ENCODE measurements at regions not wholly inside any gene's neighbourhood (a gene's known extent, or its start where the extent isn't known, plus 50 kb on each side); places are given as distances from the start of the nearest gene placed in this dataset.
"Not testable (repeated sequence)": the region's sequence is repeated elsewhere in the genome, so short reads cannot be mapped to it uniquely, and the experiment has no call there.

GRCh38 chr10:28188526-28188925 is 114.3 kb downstream of the MPP7 start:
- no peak for DNase-seq (ENCODE audit: low spot score)
- FAIRE-seq, result no peak

GRCh38 chr10:28186887-28187578 is 115.8 kb downstream of the MPP7 start:
- no peak for FAIRE-seq

GRCh38 chr10:28186461-28186860 is 116.4 kb downstream of the MPP7 start:
- FAIRE-seq (no peak), DNase-seq (ENCODE audit: low spot score) (no peak)

More at GRCh38 chr10:28186887-28187578, 115.8 kb downstream of the MPP7 start:
- no peak for DNase-seq (ENCODE audit: low spot score)

DNA sequence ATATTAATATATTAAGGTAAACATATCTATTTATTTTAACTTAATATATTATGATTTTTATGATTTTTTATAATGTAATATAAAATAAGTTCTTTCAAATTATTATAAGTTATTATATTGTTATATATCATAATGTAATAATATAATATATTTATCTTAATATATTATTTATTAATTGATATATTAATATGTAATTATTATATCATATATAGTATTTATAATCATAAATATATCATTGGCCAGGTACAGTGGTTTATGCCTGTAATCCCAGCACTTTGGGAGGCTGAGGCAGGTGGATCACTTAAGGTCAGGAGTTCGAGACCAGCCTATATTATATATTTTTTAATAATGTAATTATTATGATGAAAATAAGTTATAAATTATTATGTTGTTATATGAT is 118.1 kb downstream of the MPP7 start:
- FAIRE-seq (peak; percentile 94), DNase-seq (ENCODE audit: low spot score) (no peak)

- no peak for DNase-seq (ENCODE audit: low spot score)
- no peak for FAIRE-seq
Observed at GRCh38 chr10:28181478-28182096, 121.3 kb downstream of the MPP7 start.

GRCh38 chr10:28180654-28181053 is 122.2 kb downstream of the MPP7 start:
- peak; percentile 8 for DNase-seq (ENCODE audit: low spot score)
- no peak for FAIRE-seq

GRCh38 chr10:28179743-28180099 is 123.1 kb downstream of the MPP7 start:
- FAIRE-seq (no peak), DNase-seq (ENCODE audit: low spot score) (no peak)

DNA sequence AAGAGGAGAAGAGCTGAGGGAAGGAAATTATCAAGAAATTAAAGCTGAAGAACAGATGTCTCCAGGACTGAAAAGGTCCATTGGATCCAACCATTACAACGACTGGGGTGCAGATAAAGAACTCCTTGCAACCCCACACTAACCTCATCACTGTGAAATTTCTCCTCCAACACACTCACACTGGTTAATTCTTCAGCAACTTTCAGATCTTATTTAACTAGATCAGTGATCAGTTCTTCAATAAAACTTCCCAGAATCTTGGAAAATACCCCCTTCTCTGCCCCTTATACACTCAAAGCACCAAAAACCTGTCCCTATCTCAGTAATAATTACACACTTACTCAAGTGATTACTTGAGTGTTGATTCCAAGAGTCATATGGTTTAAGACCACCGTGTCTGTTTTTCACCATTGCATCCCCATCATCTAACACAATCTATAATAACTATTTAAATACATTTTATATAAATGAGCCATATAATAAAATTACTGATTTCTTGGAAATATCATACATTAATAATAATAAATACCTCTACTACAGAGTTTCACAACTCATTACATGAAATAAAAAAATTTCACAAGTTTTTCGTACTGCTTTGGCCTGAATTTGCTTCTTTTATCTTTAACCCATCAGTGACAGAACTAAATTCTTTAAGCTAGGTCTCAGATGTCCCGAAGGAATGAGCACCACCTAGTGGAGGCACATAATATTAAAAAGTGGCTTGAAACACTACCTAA is 123.7 kb downstream of the MPP7 start:
- peak; percentile 62 for DNase-seq (ENCODE audit: low spot score)
- peak; percentile 79 for FAIRE-seq

DNA sequence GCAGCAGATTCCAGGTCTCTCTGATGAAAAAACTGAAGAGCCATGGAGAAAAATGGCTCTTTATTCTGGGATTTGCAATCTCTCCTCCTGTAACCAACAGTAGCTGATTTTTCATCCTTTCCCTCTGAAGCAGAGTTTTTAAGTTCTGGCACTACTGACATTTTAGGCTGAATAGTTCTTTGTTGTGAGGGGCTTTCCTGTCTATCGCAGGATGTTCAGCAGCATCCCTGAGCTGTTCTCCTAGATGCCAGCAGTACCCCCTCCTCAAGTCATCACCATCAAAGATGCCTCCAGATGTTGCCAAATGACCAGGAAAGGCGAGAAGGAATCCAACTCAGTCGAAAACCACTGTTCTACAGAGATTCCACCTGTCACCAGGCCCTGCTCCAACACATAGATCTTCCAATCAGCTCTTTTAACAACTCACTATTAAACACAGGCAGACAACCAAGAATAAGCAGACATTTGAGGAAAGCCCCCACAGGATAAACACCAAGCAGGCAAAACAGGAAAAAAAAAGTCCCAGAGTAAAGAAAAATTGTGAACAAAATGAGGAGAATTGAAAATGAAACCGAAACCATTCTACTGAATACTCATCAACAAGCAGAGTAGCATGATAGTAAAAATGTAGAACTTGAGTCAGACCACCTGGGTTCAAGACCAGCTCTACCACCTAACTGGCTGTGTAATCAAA is 124.8 kb downstream of the MPP7 start:
- DNase-seq (ENCODE audit: low spot score) (peak; percentile 26), FAIRE-seq (no peak)

DNA sequence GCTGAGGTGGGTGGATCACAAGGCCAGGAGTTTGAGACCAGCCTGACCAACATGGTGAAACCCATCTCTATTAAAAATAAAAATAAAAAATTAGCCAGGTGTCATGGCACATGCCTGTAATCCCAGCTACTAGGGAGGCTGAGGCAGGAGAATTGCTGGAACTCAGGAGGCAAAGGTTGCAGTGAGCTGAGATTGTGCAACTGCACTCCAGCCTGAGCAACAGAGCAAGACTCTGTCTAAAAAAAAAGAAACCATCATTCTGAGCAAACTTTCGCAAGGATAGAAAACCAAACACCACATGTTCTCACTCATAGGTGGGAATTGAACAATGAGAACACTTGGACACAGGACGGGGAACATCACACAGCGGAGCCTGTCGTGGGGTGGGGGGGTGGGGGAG is 126.4 kb downstream of the MPP7 start:
- not testable (repeated sequence) for FAIRE-seq; DNase-seq (ENCODE audit: low spot score)

- no peak for FAIRE-seq
- DNase-seq (ENCODE audit: low spot score), result no peak
Observed at GRCh38 chr10:28172223-28172610, 130.6 kb downstream of the MPP7 start.

DNA sequence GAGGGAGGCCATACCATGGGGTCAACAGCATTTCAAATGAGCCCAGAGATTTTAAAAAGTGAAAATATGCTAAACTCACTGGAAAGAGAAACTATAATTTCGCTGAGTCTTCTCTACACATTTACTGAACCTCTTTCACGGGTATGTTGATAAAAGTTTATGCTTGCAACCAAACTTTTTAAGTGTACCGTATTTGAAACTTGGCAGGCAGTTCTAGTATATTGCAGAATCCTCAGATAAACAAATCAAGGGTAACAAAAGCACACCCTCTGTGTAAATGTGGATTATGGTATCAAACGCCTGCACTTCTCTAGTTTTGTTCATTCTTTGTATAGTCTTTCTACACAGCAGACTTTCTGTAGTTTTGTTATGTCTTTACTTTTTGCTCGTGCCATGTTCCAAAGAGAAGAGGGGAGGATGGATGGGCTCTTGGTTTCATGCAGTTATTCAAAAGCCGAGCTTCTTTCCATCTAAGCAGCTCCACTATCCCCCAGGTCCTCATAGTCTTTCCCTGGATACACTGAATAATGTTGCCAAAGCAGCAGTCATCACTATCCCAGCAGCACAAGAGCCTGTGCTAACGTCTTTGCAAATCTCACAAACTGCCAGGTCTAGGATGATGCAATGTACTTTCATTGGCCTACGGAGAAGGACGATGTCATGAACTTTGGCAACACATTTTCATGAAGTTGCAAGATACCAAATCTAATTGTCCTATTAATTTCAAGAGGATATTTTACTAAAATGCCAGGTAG is 131.2 kb downstream of the MPP7 start:
- no peak for FAIRE-seq
- no peak for DNase-seq (ENCODE audit: low spot score)

DNA sequence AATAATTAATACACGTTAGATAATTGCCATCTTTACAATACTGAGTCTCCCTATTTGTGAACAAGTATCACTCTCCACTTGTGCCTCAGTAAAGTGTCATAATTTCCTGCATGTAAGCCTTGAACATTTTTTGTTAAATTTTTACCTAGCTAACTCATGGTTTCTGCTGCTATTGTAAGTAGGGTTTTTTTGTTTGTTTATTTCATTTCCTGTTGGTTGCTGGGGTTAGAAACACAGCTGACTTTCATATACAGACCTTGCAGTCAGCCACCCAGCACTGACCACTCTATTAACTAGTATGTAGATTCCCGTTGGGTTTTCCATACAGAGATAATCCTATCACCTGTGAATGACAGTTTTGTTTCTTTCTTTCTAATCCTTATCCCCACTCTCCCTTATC is 133.3 kb downstream of the MPP7 start:
- no peak for DNase-seq (ENCODE audit: low spot score)
- no peak for FAIRE-seq

GRCh38 chr10:28160866-28161405 is 141.9 kb downstream of the MPP7 start:
- DNase-seq (ENCODE audit: low spot score), result no peak
- FAIRE-seq, result no peak

DNA sequence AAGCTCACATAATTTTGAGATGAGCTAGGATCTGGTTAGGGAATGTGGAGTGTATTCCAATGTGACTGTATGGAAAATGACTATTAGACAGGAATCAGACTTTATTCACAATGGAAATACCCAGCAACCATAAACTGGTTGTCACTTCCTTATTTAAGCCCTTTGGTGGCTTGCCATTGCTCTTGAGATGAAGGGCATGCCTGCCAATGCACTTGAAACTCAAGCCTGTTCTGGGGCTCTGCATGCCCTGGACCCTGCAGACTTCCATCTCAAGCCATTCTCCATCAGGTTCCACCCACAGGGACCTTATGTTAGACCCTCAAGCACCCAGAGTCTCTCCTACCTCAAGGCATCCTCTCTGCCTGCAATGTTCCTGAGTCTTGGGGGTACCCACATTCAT is 145.5 kb downstream of the MPP7 start:
- no peak for DNase-seq (ENCODE audit: low spot score)
- no peak for FAIRE-seq

GRCh38 chr10:28155726-28156125 is 147.1 kb downstream of the MPP7 start:
- FAIRE-seq (no peak), DNase-seq (ENCODE audit: low spot score) (no peak)

DNA sequence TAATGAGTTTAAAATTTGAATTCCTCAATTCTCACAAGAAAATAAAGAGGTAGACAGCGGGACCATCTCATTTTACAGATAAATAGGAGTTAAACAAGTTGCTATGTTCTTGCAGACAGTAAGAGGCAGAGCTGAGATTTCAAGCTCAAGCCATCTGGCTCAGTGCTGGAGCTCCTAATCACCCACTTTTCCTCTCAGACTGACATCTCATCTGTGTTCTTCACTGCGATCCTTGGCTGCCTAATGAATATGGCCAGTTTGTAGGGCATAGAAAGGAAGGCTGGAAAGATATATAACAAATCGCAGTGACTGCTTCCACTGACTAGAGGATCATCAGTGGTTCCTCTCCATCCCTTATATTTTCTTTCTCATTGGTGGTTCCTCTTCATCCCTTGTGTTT is 151.2 kb downstream of the MPP7 start:
- no peak for DNase-seq (ENCODE audit: low spot score)
- FAIRE-seq, result no peak

DNA sequence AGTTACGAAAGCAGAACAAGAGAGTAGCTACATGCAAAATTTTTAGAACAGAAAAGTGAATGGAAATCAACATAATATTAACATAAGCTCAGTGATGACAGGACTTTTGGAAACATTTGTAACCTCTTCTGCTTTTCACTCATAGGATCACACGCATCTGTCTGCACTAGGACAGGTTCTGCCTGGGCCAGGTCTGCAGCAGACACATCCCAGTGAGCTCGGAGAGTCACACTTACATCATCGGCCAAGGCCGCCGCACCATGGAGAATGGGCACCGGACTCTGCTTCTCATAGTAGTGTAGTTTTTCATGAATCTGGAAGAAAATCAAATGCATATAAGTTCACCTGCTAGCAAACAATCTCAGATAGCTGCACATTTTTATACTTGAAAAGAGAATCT is 150.9 kb upstream of the ODAD2 start:
- DNase-seq (ENCODE audit: low spot score) (no peak), FAIRE-seq (no peak)

GRCh38 chr10:28147706-28148105 is 148.8 kb upstream of the ODAD2 start:
- DNase-seq (ENCODE audit: low spot score) (no peak), FAIRE-seq (no peak)

DNA sequence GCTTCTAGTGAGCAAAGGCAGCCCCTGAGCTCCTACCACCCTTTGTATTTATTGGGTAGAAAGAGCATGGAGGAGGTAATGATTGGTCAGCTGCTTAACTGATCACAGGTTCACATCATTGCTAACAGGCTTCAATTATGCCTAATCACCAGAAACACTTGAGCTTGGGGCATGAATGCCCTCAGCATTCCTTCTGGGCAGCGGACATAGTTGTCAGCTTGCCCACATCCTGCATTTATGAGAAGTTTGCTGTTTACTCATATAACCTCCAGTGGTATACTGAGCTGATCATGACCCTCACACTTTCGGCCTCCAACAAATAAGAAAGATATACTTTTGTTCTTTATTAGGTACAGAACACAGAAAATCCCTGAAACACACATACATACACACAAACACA is 140.3 kb upstream of the ODAD2 start:
- DNase-seq (ENCODE audit: low spot score) (peak; percentile 71), FAIRE-seq (peak; percentile 60)

All from RCC 7860 (cell line).